GM18498 (cell line): ENCODE measurements at regions not wholly inside any gene's neighbourhood (a gene's known extent, or its start where the extent isn't known, plus 50 kb on each side); places are given as distances from the start of the nearest gene placed in this dataset.

ENCODE experiments used
- ATAC-seq: cut with Tn5 transposase; IDR thresholded peaks from one replicate; pipeline ENCODE4 v1.9.1; 2021; ENCODE audit warnings: mild to moderate bottlenecking, moderate library complexity; ENCODE audit not compliant: unreplicated experiment

GRCh38 chr11:45481026-45481425 lies 184.4 kb downstream of the CHST1 start:
- ATAC-seq: no peak

GRCh38 chr11:45477588-45477987 lies 187.8 kb downstream of the CHST1 start:
- no peak for ATAC-seq

- ATAC-seq: no peak
Measured at GRCh38 chr11:45476126-45476525, 189.3 kb downstream of the CHST1 start.

- no peak for ATAC-seq
Measured at GRCh38 chr11:45475173-45475572, 189.0 kb upstream of the SYT13 start.

GRCh38 chr11:45473341-45473895 lies 187.3 kb upstream of the SYT13 start:
- no peak for ATAC-seq

GRCh38 chr11:45472716-45473317 lies 186.7 kb upstream of the SYT13 start:
- ATAC-seq: no peak

GRCh38 chr11:45471266-45471665 lies 185.1 kb upstream of the SYT13 start:
- ATAC-seq: no peak

- no peak for ATAC-seq
Measured at GRCh38 chr11:45470794-45471167, 184.6 kb upstream of the SYT13 start.

- no peak for ATAC-seq
Measured at GRCh38 chr11:45470151-45470793, 184.1 kb upstream of the SYT13 start.

- no peak for ATAC-seq
Measured at GRCh38 chr11:45468267-45468856, 182.2 kb upstream of the SYT13 start.

GRCh38 chr11:45463541-45463940 lies 177.4 kb upstream of the SYT13 start:
- no peak for ATAC-seq

- no peak for ATAC-seq
Measured at GRCh38 chr11:45461514-45461913, 175.4 kb upstream of the SYT13 start.

GRCh38 chr11:45459491-45459890 lies 173.3 kb upstream of the SYT13 start:
- ATAC-seq: no peak

GRCh38 chr11:45458269-45458668 lies 172.1 kb upstream of the SYT13 start:
- ATAC-seq: no peak

- no peak for ATAC-seq
Measured at GRCh38 chr11:45457649-45458048, 171.5 kb upstream of the SYT13 start.

- ATAC-seq: no peak
Measured at GRCh38 chr11:45456686-45457085, 170.5 kb upstream of the SYT13 start.

GRCh38 chr11:45455536-45455935 lies 169.4 kb upstream of the SYT13 start:
- ATAC-seq: no peak

- ATAC-seq: no peak
Measured at GRCh38 chr11:45454917-45455401, 168.8 kb upstream of the SYT13 start.

- no peak for ATAC-seq
Measured at GRCh38 chr11:45453721-45454120, 167.6 kb upstream of the SYT13 start.

GRCh38 chr11:45451766-45452440 lies 165.8 kb upstream of the SYT13 start:
- no peak for ATAC-seq

GRCh38 chr11:45450189-45450588 lies 164.0 kb upstream of the SYT13 start:
- no peak for ATAC-seq
